GM18519 (cell line): ENCODE measurements at regions not wholly inside any gene's neighbourhood (a gene's known extent, or its start where the extent isn't known, plus 50 kb on each side); places are given as distances from the start of the nearest gene placed in this dataset.
"Not testable (repeated sequence)": the region's sequence is repeated elsewhere in the genome, so short reads cannot be mapped to it uniquely, and the experiment has no call there.

Experiments
- ATAC-seq: cut with Tn5 transposase; IDR thresholded peaks from one replicate; pipeline ENCODE4 v1.9.1; 2021; ENCODE audit warnings: mild to moderate bottlenecking, moderate library complexity; ENCODE audit not compliant: unreplicated experiment, low FRiP score

- ATAC-seq: no peak
Observed at GRCh38 chr16:79381603-79382042, 218.9 kb downstream of the MAF start.

GRCh38 chr16:79380995-79381602 is 219.4 kb downstream of the MAF start:
- ATAC-seq: no peak

GRCh38 chr16:79379095-79379494 is 221.4 kb downstream of the MAF start:
- ATAC-seq: no peak

- not testable (repeated sequence) for ATAC-seq
Observed at GRCh38 chr16:79377082-79377481, 223.5 kb downstream of the MAF start.

GRCh38 chr16:79375351-79375750 is 225.2 kb downstream of the MAF start:
- ATAC-seq: no peak

- no peak for ATAC-seq
Observed at GRCh38 chr16:79372503-79373184, 227.9 kb downstream of the MAF start.

- ATAC-seq: no peak
Observed at GRCh38 chr16:79370736-79371135, 229.8 kb downstream of the MAF start.

- no peak for ATAC-seq
Observed at GRCh38 chr16:79369796-79370195, 230.7 kb downstream of the MAF start.

GRCh38 chr16:79367822-79368221 is 232.7 kb downstream of the MAF start:
- ATAC-seq: no peak

GRCh38 chr16:79366635-79367034 is 233.9 kb downstream of the MAF start:
- ATAC-seq: no peak

- ATAC-seq: no peak
Observed at GRCh38 chr16:79365702-79366101, 234.8 kb downstream of the MAF start.

GRCh38 chr16:79363484-79363883 is 237.1 kb downstream of the MAF start:
- no peak for ATAC-seq

GRCh38 chr16:79363035-79363434 is 237.5 kb downstream of the MAF start:
- no peak for ATAC-seq

GRCh38 chr16:79362300-79362970 is 238.1 kb downstream of the MAF start:
- no peak for ATAC-seq

GRCh38 chr16:79361132-79361751 is 239.3 kb downstream of the MAF start:
- ATAC-seq: no peak

GRCh38 chr16:79360267-79360666 is 240.3 kb downstream of the MAF start:
- no peak for ATAC-seq

- no peak for ATAC-seq
Observed at GRCh38 chr16:79359082-79359481, 241.5 kb downstream of the MAF start.

GRCh38 chr16:79358188-79358587 is 242.3 kb downstream of the MAF start:
- no peak for ATAC-seq

- ATAC-seq: no peak
Observed at GRCh38 chr16:79355600-79356358, 244.8 kb downstream of the MAF start.

- ATAC-seq: no peak
Observed at GRCh38 chr16:79351927-79352326, 248.6 kb downstream of the MAF start.

- no peak for ATAC-seq
Observed at GRCh38 chr16:79349803-79350202, 250.7 kb downstream of the MAF start.
